OCI-LY1 (cell line): ENCODE measurements at regions not wholly inside any gene's neighbourhood (a gene's known extent, or its start where the extent isn't known, plus 50 kb on each side); places are given as distances from the start of the nearest gene placed in this dataset.

Source experiments
- H2AFZ ChIP-seq: fragments of 200-600 bp; sonication (generic), shearing (Covaris generic); 2 replicates; pipeline ENCODE4 v1.6.0; 2014; ENCODE audit warnings: antibody characterized with exemption, mild to moderate bottlenecking, low read length
- H3F3A ChIP-seq: fragments of 200-600 bp; sonication (generic), shearing (Covaris generic); 2 replicates; pipeline ENCODE4 v1.6.0; 2014; ENCODE audit warnings: mild to moderate bottlenecking, antibody characterized with exemption, low read length, moderate library complexity; ENCODE audit not compliant: insufficient read depth
- H3K27ac ChIP-seq: fragments of 200-600 bp; sonication (generic); 2 replicates; pipeline ENCODE4 v1.5.1; 2014; ENCODE audit warnings: low read length, mixed run types, mild to moderate bottlenecking, low read depth; ENCODE audit not compliant: poor library complexity, severe bottlenecking
- H3K27me3 ChIP-seq: fragments of 200-600 bp; sonication (generic); 2 replicates; pipeline ENCODE4 v1.6.0; 2014; ENCODE audit warnings: antibody characterized with exemption, mild to moderate bottlenecking, low read length, moderate library complexity; ENCODE audit not compliant: insufficient read depth
- H3K36me3 ChIP-seq: fragments of 200-600 bp; sonication (generic); 2 replicates; pipeline ENCODE4 v1.6.1; 2014; ENCODE audit warnings: mild to moderate bottlenecking, antibody characterized with exemption, low read length, moderate library complexity, mixed read lengths; ENCODE audit not compliant: insufficient read depth
- H3K4me1 ChIP-seq: fragments of 200-600 bp; sonication (generic); 2 replicates; pipeline ENCODE4 v1.5.1; 2014; ENCODE audit warnings: mild to moderate bottlenecking, low read length, moderate library complexity; ENCODE audit not compliant: insufficient read depth, severe bottlenecking
- H3K4me2 ChIP-seq: fragments of 200-600 bp; sonication (generic), shearing (Covaris generic); 2 replicates; pipeline ENCODE4 v1.6.1; 2014; ENCODE audit warnings: low read length
- H3K4me3 ChIP-seq: fragments of 200-600 bp; sonication (generic); 2 replicates; pipeline ENCODE4 v1.5.1; 2014; ENCODE audit warnings: low read length, low read depth, mild to moderate bottlenecking, mixed read lengths; ENCODE audit not compliant: poor library complexity, severe bottlenecking
- H3K79me2 ChIP-seq: fragments of 200-600 bp; shearing (Covaris generic); 2 replicates; pipeline ENCODE4 v1.6.1; 2016; ENCODE audit warnings: mixed run types, low read length, mixed read lengths; ENCODE audit not compliant: insufficient read depth
- H3K9ac ChIP-seq: fragments of 200-600 bp; sonication (generic), shearing (Covaris generic); 2 replicates; pipeline ENCODE4 v1.6.1; 2014; ENCODE audit warnings: mild to moderate bottlenecking, low read length, mixed read lengths
- H3K9me2 ChIP-seq: fragments of 200-600 bp; sonication (generic), shearing (Covaris generic); 2 replicates; pipeline ENCODE4 v1.6.1; 2014; ENCODE audit warnings: low read depth, mild to moderate bottlenecking, low read length, mixed read lengths
- H3K9me3 ChIP-seq: fragments of 200-600 bp; shearing (Covaris generic); 2 replicates; pipeline ENCODE4 v1.6.1; 2014; ENCODE audit warnings: low read length, mixed read lengths
- H4K20me1 ChIP-seq: fragments of 200-600 bp; sonication (generic), shearing (Covaris generic); 2 replicates; pipeline ENCODE4 v1.6.0; 2016; ENCODE audit warnings: mild to moderate bottlenecking, low read length; ENCODE audit not compliant: insufficient read depth
- EZH2 ChIP-seq: fragments of 200-600 bp; sonication (generic), shearing (Covaris generic); IDR thresholded peaks from 2 replicates; pipeline ENCODE4 v1.8.0; 2017; ENCODE audit warnings: borderline replicate concordance, mixed run types, mild to moderate bottlenecking, antibody characterized with exemption, low read length, moderate library complexity, mixed read lengths
- TF ChIP-seq, protein P1 (sequence below): fragments of 200-600 bp; sonication (generic), shearing (Covaris generic); IDR thresholded peaks from 2 replicates; pipeline ENCODE4 v1.5.1; 2017; ENCODE audit warnings: mild to moderate bottlenecking, antibody characterized with exemption, low read length, moderate library complexity, mixed read lengths

DNA sequence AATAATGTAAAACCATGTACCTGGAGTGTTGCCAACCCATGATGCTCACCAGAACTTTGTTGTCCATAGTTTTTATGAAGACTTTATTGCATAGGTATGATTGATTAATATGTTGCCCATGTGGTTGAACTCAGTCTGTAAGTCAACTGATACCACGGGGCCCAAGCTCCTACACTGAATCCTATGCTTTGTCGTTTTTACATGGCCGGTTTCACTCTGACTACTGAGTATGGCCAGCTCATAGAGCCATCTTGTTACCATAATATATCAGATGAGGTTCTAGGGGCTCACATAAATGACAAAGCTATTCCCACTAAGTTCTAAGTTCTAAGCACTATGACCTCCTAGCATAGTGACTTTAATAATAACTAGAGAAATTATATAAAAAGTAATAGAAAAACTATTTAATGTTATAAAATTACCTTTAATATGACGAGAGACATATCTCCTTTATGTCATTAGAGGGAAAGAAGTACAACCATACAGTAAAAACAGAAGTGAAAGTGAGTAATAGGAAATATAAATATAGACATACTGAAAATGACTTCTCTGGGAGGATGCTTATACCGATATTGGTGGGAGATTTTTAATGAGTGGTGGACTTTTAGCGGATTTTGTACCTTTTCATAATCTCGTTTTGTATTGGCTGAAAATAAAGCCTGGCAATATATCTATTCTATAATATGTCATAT lies 983.4 kb upstream of the PRMT6 start:
- no peaks in the 10 kb centered on the region for H3K4me1 ChIP-seq
- no peaks in the 10 kb centered on the region for H3F3A ChIP-seq
- H3K4me3 ChIP-seq, result no peak overlapping the region
- no peaks in the 10 kb centered on the region for H4K20me1 ChIP-seq
- H3K9me3 ChIP-seq, result no peaks in the 10 kb centered on the region
- no peak overlapping the region for H3K27ac ChIP-seq
- no peaks in the 10 kb centered on the region for H3K27me3 ChIP-seq
- H2AFZ ChIP-seq, result no peak overlapping the region
- H3K9ac ChIP-seq, result no peak overlapping the region
- no peaks in the 10 kb centered on the region for H3K79me2 ChIP-seq
- H3K36me3 ChIP-seq, result no peaks in the 10 kb centered on the region
- H3K9me2 ChIP-seq, result no peaks in the 10 kb centered on the region; the same call in 1 of the 2 replicates
- TF ChIP-seq EZH2, result no peak
- TF ChIP-seq, protein P1, sequence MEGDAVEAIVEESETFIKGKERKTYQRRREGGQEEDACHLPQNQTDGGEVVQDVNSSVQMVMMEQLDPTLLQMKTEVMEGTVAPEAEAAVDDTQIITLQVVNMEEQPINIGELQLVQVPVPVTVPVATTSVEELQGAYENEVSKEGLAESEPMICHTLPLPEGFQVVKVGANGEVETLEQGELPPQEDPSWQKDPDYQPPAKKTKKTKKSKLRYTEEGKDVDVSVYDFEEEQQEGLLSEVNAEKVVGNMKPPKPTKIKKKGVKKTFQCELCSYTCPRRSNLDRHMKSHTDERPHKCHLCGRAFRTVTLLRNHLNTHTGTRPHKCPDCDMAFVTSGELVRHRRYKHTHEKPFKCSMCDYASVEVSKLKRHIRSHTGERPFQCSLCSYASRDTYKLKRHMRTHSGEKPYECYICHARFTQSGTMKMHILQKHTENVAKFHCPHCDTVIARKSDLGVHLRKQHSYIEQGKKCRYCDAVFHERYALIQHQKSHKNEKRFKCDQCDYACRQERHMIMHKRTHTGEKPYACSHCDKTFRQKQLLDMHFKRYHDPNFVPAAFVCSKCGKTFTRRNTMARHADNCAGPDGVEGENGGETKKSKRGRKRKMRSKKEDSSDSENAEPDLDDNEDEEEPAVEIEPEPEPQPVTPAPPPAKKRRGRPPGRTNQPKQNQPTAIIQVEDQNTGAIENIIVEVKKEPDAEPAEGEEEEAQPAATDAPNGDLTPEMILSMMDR, result no peak
- H3K4me2 ChIP-seq, result no peak overlapping the region

DNA sequence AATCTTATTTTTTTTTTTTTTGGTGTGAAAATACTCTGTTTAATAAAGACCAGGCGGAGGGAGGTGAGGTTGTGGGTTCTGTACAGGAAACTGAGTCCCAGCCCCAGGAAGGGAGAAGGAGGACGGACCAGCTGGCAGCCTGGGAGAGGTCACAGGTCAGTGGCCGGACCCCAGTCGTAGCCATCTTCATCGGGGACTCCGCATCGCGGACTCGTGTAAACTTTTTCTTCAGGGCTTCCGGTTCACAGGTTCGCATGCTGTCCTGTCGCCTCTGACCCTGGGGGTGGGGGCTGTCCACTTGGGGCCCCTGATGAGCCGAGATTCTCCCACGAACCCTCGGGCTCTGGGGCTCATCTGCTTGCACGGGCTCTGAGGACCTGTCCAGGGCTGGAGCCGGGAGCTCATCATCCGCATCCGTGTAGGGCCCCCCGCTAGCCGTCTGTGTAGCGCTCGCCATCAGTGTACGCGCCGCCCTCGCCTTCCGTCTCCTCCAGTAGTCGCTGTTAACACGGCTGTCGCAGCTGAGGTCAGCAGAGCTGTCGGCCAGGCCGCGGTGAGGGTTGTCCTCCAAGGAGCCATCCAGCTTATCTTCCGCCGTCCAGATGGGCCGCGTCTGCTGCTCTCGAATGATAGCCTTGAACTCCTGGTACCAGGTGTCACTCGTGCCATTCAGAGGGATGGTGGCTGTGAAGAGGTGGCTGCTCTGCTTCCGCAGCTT lies 975.7 kb upstream of the PRMT6 start:
- H2AFZ ChIP-seq, result no peak overlapping the region
- TF ChIP-seq EZH2, result no peak
- TF ChIP-seq, protein P1, result no peak

DNA sequence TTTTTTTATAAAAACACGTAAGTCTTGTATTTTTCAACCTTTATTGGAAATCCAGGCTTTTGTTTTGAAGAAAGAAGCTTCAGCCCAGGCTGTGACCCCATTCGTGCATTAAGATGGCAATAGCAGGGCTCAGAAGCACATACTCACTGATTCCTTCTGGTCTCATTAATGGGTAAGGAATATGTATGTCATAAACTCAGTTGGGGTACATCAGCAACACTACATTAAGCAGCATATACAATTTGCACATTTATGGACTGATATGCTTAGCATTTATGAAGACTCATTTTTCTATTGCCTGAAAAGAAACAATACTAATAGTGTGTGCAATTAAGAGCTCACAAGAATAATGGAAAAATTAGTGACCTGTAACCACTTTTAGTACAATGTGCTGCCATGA lies 945.4 kb upstream of the PRMT6 start:
- no peak for TF ChIP-seq EZH2
- TF ChIP-seq, protein P1, result no peak
- Histone ChIP-seq H3K79me2 (no peaks in the 10 kb centered on the region), H3K4me2 (no peak overlapping the region), H3F3A (no peaks in the 10 kb centered on the region), H3K4me3 (no peak overlapping the region), H3K27ac (no peak overlapping the region), H3K36me3 (no peaks in the 10 kb centered on the region), H3K9me3 (no peaks in the 10 kb centered on the region), H3K9me2 (no peaks in the 10 kb centered on the region), H2AFZ (no peak overlapping the region), H4K20me1 (no peaks in the 10 kb centered on the region), H3K27me3 (no peaks in the 10 kb centered on the region), H3K9ac (no peak overlapping the region), H3K4me1 (no peaks in the 10 kb centered on the region)

More for the DNA sequence above, 975.7 kb upstream of the PRMT6 start:
- no peaks in the 10 kb centered on the region for H3K27me3 ChIP-seq
- H3K9me3 ChIP-seq, result no peaks in the 10 kb centered on the region
- H3K9ac ChIP-seq, result no peak overlapping the region
- no peaks in the 10 kb centered on the region for H3F3A ChIP-seq
- H3K79me2 ChIP-seq, result no peaks in the 10 kb centered on the region
- H3K4me2 ChIP-seq, result no peak overlapping the region
- no peak overlapping the region for H3K4me3 ChIP-seq
- H3K27ac ChIP-seq, result no peak overlapping the region
- H3K9me2 ChIP-seq, result no peaks in the 10 kb centered on the region
- no peaks in the 10 kb centered on the region for H3K4me1 ChIP-seq
- H4K20me1 ChIP-seq, result no peaks in the 10 kb centered on the region
- no peaks in the 10 kb centered on the region for H3K36me3 ChIP-seq
